ENCODE measurements at regions not wholly inside any gene's neighbourhood (a gene's known extent, or its start where the extent isn't known, plus 50 kb on each side); places are given as distances from the start of the nearest gene placed in this dataset.
"Not testable (repeated sequence)": the region's sequence is repeated elsewhere in the genome, so short reads cannot be mapped to it uniquely, and the experiment has no call there.

- DNase-seq (ENCODE audit: low read depth in 2 of 2) = no peak
Measured at GRCh38 chr4:138446456-138446855, 204.3 kb upstream of the SLC7A11 start.

DNA sequence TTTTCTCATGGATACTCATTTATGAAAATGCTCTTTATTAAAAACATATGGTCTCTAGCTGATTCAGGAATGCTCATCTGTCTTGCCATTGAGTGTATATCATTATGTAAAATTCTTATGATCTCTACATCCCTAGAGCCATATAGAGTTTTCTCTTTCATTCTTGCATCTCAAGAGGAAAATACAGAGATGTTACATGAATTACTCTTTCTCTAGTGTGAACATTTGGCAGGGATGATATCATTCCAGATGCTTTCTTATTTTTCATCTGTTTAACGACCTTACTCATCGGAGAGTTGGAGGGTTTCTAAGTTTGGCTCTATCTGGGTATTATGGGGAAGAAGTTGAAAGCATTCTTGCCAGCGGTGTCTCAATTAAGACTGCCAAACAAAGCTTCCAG is 202.9 kb upstream of the SLC7A11 start:
- DNase-seq (ENCODE audit: low read depth in 2 of 2) = no peak

DNA sequence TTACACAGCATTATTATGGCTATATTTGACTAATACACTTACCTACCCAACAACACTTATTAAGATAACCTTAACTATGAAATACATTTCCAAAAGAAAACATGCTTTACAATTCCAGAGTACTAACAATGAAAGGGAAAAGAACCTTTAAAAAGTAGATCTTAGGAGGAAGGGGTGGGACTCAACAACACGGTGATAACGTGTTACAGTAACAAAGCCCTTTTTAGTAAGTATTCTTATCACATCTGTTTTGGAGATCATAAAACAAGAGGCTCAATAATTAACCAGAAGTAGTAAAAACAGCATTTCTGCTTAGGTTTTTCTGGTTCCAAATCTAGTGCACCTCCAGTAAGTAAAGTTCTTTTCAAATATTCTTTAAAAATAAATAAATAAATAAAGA is 202.1 kb upstream of the SLC7A11 start:
- DNase-seq (ENCODE audit: low read depth in 2 of 2) = no peak

GRCh38 chr4:138439143-138439581 is 197.0 kb upstream of the SLC7A11 start:
- DNase-seq (ENCODE audit: low read depth in 2 of 2) = no peak

- DNase-seq (ENCODE audit: low read depth in 2 of 2) = no peak
Measured at GRCh38 chr4:138438608-138439007, 196.5 kb upstream of the SLC7A11 start.

GRCh38 chr4:138437263-138437851 is 195.2 kb upstream of the SLC7A11 start:
- no peak for DNase-seq (ENCODE audit: low read depth in 2 of 2)

DNA sequence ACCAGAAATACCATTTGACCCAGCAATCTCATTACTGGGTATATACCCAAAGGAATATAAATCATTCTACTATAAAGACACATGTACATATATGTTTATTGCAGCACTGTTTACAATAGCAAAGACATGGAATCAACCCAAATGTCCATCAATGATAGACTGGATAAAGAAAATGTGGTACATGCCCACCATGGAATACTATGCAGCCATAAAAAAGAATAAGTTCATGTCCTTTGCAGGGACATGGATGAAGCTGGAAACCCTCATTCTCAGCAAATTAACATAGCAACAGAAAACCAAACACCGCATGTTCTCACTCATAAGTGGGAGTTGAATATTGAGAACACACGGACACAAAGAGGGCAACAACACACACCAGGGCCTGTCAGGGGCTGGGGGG is 193.6 kb upstream of the SLC7A11 start:
- not testable (repeated sequence) for DNase-seq (ENCODE audit: low read depth in 2 of 2)

- not testable (repeated sequence) for DNase-seq (ENCODE audit: low read depth in 2 of 2)
Measured at GRCh38 chr4:138435046-138435445, 192.9 kb upstream of the SLC7A11 start.

DNA sequence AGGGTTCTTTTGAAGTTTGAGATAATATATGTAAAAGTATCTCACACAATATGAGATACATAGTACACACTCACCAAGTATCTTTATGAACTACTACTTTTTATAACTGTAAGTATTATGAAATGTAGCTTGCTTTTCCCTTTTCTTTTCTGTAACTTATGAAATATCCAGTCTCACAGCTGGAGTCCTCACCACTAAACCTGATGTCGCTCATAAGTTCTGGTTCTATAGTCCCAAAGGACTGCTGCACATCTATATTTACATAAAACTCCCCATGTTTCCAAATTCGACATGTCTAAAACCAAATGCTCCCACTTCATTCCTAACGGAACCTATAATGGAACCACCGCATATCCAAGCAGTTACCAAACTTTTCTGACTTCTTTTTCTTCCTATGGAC is 186.5 kb upstream of the SLC7A11 start:
- no peak for DNase-seq (ENCODE audit: low read depth in 2 of 2)

GRCh38 chr4:138426786-138427185 is 184.6 kb upstream of the SLC7A11 start:
- DNase-seq (ENCODE audit: low read depth in 2 of 2) = no peak

DNA sequence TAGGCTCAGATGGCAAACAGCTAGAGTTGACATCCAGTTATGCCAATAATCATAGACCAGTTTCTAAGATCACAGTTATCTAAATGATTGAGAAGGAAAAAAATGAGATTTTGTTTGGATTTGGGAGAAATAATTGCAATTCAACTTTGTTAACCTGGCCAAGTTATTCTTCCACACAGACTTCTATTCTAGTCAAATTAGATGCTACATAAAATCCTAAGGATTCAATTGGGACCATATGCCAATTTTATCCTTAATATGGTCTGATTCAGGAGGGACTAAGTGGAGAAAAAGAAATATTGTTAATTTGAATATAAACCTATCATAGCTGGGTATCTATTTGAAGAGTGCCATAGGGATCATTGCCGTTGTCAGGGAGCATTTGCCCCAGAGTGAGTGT is 178.3 kb upstream of the SLC7A11 start:
- DNase-seq (ENCODE audit: low read depth in 2 of 2) = no peak

GRCh38 chr4:138414202-138414601 is 172.1 kb upstream of the SLC7A11 start:
- no peak for DNase-seq (ENCODE audit: low read depth in 2 of 2)

DNA sequence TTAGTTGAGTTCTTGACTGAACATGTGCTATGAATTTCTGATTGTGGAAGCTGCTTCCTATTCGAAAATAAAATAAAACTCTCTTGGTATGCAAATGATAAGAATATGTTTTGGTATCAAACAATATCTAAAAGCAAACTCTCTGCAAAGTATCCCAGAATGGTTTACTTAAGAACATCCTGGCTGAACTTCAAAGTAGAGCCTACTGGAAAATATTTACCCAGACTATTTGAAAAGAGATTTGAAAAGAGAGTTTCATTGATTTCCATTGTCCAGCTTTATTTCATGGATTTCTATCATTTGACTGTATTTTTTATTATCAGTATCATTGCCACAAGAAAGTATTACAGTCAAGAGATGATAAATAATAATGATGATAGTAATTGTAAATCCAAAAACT is 171.1 kb upstream of the SLC7A11 start:
- DNase-seq (ENCODE audit: low read depth in 2 of 2) = no peak

DNA sequence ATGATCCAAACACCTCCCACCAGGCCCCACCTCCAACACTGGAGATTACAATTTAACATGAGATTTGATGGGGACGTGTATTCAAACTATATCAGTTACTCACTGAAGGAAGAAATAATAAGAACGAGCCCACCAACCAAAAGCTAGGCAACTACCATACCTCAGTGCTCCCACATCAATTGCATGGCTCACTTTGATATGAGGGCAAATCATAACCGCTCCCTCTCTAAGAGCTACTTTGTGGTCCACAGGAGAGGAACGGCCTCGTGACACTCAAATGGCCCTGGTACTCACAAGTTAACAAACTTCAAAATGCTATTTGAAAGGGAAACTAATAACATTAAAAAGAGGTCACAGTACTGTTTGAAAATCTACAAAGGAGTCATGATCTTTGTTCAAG is 170.7 kb upstream of the SLC7A11 start:
- no peak for DNase-seq (ENCODE audit: low read depth in 2 of 2)

- DNase-seq (ENCODE audit: low read depth in 2 of 2) = no peak
Measured at GRCh38 chr4:138410266-138410665, 168.1 kb upstream of the SLC7A11 start.

DNA sequence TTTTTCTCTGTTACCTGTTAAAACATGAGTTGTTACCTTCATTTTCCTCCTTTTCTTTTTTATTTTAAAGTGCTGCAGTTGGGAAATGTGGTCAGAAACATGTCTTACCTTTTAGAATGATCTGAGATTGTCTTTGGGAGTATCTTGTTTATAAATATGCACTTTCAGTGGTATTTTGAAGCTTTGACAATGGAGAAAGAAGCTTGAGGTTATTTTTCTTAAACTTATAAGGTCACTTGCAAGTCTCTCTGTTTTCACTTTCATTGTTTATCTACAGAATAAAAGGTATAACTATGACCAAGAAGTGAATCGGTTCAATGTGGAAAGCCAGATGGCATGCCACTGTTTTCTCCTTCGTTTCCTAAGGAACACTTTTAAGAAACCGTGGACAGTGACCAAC is 167.5 kb upstream of the SLC7A11 start:
- DNase-seq (ENCODE audit: low read depth in 2 of 2) = no peak

GRCh38 chr4:138408758-138409157 is 166.6 kb upstream of the SLC7A11 start:
- DNase-seq (ENCODE audit: low read depth in 2 of 2) = no peak

DNA sequence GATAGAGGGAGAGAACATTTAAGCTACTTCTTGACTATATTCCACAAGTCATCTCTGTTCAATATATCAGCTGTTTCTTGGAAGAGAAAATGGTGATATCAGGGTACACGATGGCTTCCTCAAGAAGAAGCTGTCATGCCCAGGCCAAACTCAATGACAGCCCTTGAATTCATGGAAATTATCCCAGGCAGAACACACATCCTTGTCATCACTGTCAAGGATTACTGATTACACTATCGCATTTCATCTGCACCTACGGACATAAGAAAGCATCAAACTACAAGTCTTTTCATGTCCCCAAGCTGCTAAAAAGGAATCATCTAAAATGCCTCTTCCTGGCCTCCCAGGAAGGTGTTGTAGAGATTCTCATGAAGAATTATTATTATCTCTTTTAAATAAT is 165.2 kb upstream of the SLC7A11 start:
- no peak for DNase-seq (ENCODE audit: low read depth in 2 of 2)

- DNase-seq (ENCODE audit: low read depth in 2 of 2) = no peak
Measured at GRCh38 chr4:138406876-138407275, 164.7 kb upstream of the SLC7A11 start.

DNA sequence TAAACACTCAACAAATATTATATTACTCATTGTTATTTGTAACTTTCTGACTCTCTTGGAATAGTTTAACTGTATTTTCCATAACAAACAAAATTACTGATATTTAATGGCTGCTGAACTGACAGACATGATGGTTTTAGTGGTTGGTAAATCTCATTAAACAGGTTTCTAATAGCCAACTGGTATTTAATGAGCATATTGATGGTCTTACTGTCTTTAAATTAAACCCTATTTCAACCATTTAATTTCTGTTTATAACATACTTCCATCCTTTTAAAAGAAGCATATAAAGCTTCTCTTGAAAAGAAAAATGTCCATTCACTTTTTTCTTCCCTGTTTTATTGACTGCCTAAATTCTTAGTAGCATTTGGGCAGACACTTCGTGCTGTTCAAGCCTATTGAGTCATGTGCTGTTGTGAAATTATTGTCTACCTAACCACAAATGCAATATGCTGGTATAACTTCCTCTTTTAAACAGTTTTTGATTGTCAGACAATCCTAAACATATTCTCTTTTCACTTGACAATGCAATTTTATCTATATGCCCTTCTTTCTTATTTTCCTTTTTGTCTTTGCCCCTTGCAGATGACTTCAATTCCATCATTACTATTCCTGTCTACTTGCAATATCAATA is 163.9 kb upstream of the SLC7A11 start:
- no peak for DNase-seq (ENCODE audit: low read depth in 2 of 2)

GRCh38 chr4:138405466-138405891 is 163.3 kb upstream of the SLC7A11 start:
- no peak for DNase-seq (ENCODE audit: low read depth in 2 of 2)

DNA sequence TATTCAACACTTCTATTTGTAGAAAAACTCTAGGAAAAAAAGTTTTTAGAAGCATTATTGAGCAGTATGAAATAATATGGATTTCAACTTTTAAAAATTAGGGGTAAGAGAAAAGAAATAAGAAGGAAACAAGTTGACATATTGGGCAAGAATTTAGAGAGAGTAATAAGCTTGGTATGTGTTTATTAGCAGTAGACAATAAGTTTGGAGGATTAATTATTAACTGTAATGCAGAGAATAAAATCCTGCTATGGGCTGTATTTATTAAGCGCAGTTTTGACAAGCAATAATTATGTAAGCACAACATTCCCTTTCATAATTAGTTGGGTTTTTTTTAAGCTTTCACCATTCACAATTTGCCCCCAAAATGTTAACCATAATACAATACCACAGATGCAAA is 162.7 kb upstream of the SLC7A11 start:
- DNase-seq (ENCODE audit: low read depth in 2 of 2) = no peak

DNA sequence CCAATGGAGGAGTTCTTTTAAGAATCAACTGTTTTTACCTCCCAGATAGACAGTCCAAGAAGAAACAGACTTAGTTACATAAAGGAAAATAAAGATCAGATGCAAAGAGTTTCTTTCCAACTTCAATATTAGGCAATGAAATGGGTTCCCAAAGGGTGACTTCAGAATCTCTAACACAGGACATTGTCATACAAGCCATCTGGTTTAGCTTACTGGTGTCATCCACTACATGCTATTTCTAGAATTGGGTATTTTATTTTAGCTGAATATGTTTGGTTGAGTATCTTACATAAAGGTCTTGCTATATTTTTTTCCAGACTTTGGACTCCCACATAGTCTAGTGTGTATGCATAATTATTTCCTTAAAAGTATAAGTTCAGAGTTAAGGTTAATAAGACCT is 162.1 kb upstream of the SLC7A11 start:
- no peak for DNase-seq (ENCODE audit: low read depth in 2 of 2)

GRCh38 chr4:138401334-138401733 is 159.2 kb upstream of the SLC7A11 start:
- no peak for DNase-seq (ENCODE audit: low read depth in 2 of 2)
